ENCODE measurements at regions not wholly inside any gene's neighbourhood (a gene's known extent, or its start where the extent isn't known, plus 50 kb on each side); places are given as distances from the start of the nearest gene placed in this dataset.

GRCh38 chr12:75670216-75670615 is 158.8 kb upstream of the KRR1 start (continued):
- TF ChIP-seq, protein P1, sequence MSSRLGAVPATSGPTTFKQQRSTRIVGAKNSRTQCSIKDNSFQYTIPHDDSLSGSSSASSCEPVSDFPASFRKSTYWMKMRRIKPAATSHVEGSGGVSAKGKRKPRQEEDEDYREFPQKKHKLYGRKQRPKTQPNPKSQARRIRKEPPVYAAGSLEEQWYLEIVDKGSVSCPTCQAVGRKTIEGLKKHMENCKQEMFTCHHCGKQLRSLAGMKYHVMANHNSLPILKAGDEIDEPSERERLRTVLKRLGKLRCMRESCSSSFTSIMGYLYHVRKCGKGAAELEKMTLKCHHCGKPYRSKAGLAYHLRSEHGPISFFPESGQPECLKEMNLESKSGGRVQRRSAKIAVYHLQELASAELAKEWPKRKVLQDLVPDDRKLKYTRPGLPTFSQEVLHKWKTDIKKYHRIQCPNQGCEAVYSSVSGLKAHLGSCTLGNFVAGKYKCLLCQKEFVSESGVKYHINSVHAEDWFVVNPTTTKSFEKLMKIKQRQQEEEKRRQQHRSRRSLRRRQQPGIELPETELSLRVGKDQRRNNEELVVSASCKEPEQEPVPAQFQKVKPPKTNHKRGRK (CRISPR knock-in tag; IDR thresholded peaks at IDR 0.05): no peak
- TF ChIP-seq, protein P2, sequence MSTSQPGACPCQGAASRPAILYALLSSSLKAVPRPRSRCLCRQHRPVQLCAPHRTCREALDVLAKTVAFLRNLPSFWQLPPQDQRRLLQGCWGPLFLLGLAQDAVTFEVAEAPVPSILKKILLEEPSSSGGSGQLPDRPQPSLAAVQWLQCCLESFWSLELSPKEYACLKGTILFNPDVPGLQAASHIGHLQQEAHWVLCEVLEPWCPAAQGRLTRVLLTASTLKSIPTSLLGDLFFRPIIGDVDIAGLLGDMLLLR (CRISPR knock-in tag; IDR thresholded peaks at IDR 0.05): no peak
- TF ChIP-seq SRF (IDR thresholded peaks at IDR 0.05; ENCODE audit: low read depth, low read length): no peak
- TF ChIP-seq ZNF331 (CRISPR knock-in tag; IDR thresholded peaks at IDR 0.05): no peak

DNA sequence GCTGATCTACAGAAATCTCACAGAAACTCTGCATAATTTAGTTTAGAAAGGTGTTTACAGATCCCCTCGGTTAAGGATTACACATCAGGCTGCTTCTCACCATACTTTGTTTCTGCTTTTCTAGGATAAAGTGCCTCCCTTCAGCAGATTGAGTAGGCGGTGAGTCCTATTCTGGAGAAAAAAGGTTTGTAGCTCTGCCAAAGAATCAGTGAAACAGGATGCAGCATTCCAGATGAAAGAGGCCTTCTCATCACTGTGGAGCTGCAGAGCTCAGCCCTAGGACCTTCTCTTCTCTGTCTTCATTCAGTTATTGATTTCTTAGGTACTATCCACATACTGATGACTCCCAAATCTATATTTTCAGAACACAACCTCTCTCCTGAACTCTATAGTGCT is 155.5 kb upstream of the KRR1 start:
- 0% methylated on average over 2 of the region's 2 CpGs for WGBS (ENCODE audit: low lambda C conversion rate)
- no peak for TF ChIP-seq ELK4 (CRISPR knock-in tag; IDR thresholded peaks at IDR 0.05; ENCODE audit: borderline replicate concordance)
- no peak for TF ChIP-seq ARID3A (IDR thresholded peaks at IDR 0.05; ENCODE audit: low read depth, low read length)
- TF ChIP-seq ZNF335 (CRISPR knock-in tag; IDR thresholded peaks at IDR 0.05): no peak
- peak; percentile 55 for TF ChIP-seq HMG20A (CRISPR knock-in tag; IDR thresholded peaks at IDR 0.05; ENCODE audit: borderline replicate concordance)
- 0 out of 2 replicates have a peak, but pooled peaks have one; percentile 27 for TF ChIP-seq HMG20B (CRISPR knock-in tag; conservative IDR thresholded peaks at IDR 0.05)
- TF ChIP-seq, protein P3, sequence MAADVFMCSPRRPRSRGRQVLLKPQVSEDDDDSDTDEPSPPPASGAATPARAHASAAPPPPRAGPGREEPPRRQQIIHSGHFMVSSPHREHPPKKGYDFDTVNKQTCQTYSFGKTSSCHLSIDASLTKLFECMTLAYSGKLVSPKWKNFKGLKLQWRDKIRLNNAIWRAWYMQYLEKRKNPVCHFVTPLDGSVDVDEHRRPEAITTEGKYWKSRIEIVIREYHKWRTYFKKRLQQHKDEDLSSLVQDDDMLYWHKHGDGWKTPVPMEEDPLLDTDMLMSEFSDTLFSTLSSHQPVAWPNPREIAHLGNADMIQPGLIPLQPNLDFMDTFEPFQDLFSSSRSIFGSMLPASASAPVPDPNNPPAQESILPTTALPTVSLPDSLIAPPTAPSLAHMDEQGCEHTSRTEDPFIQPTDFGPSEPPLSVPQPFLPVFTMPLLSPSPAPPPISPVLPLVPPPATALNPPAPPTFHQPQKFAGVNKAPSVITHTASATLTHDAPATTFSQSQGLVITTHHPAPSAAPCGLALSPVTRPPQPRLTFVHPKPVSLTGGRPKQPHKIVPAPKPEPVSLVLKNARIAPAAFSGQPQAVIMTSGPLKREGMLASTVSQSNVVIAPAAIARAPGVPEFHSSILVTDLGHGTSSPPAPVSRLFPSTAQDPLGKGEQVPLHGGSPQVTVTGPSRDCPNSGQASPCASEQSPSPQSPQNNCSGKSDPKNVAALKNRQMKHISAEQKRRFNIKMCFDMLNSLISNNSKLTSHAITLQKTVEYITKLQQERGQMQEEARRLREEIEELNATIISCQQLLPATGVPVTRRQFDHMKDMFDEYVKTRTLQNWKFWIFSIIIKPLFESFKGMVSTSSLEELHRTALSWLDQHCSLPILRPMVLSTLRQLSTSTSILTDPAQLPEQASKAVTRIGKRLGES (CRISPR knock-in tag; IDR thresholded peaks at IDR 0.05; ENCODE audit: borderline replicate concordance): no peak
- 0 out of 2 replicates have a peak, but pooled peaks have one; percentile 28 for TF ChIP-seq PPARG (CRISPR knock-in tag; conservative IDR thresholded peaks at IDR 0.05)
- TF ChIP-seq FOXP4 (CRISPR knock-in tag; IDR thresholded peaks at IDR 0.05): 0 out of 2 replicates have a peak, but pooled peaks have one; percentile 16
- no peak for TF ChIP-seq ZNF773 (CRISPR knock-in tag; IDR thresholded peaks at IDR 0.05; ENCODE audit: borderline replicate concordance)

More for the DNA sequence above, 155.5 kb upstream of the KRR1 start:
- Histone ChIP-seq H3K36me3 (replicated peaks in 1 of 2; ENCODE audit: control insufficient read depth in 1 of 2, insufficient read depth in 2 of 2, low read length in 2 of 2) (no peaks in the 10 kb centered on the region), H3K9me3 (ENCODE audit: low read length) (no peaks in the 10 kb centered on the region), H3K79me2 (ENCODE audit: insufficient read depth, low read length) (no peaks in the 10 kb centered on the region), H3K4me3 (replicated peaks in 1 of 3; ENCODE audit: insufficient read depth in 1 of 3, low read depth in 2 of 3, low read length in 3 of 3) (peak overlapping the region; percentile 15 to 57 (median 50); a peak in 3 of 6 replicates), H3K27me3 (ENCODE audit: control insufficient read depth in 1 of 2, insufficient read depth in 2 of 2, low read length in 2 of 2) (no peaks in the 10 kb centered on the region), H4K20me1 (ENCODE audit: insufficient read depth, low read length) (no peaks in the 10 kb centered on the region), H2AFZ (ENCODE audit: low read length) (peak overlapping the region; percentile 76), H3K27ac (ENCODE audit: extremely low read length, insufficient read depth, low read length) (peak overlapping the region; percentile 99), H3K4me2 (ENCODE audit: low read depth, low read length) (peak overlapping the region; percentile 81), H3K9ac (ENCODE audit: insufficient read depth, low read depth, low read length) (peak overlapping the region; percentile 68), H3K4me1 (ENCODE audit: insufficient read depth, low read length) (peaks cover 44% of the 10 kb centered on the region)
- BruUV-seq (replicated peaks): TSS peak; percentile 82
- ChIA-PET CTCF (ENCODE audit: low intra/inter-chr PET ratio, low total read pairs) (no interaction called here), POLR2A (interaction anchor here (0.7 to 3.9 kb wide), 24 partner anchors 12 to 364 kb away, joined by 3 to 70 read pairs (median 6); partner anchors contain the start of genes KRR1 and PHLDA1)
- FAIRE-seq (peak; percentile 75), DNase-seq (ENCODE audit: low spot score) (peak; percentile 75), ATAC-seq (peak; percentile 77)
- in situ Hi-C loops (cut with HindIII; ENCODE audit: extremely low pct_ligation_motif_present, low pct_unique_long_range_greater_than_20kb): no loop called here
- intact Hi-C loops (cut with micrococcal nuclease; ENCODE audit: unreplicated experiment): loop anchor here (1.0 to 5.0 kb wide), 9 partner anchors 32 to 364 kb away; partner anchors contain the start of gene PHLDA1
